Amygdala (tissue), 56 donors: ENCODE measurements at regions not wholly inside any gene's neighbourhood (a gene's known extent, or its start where the extent isn't known, plus 50 kb on each side); places are given as distances from the start of the nearest gene placed in this dataset.
"Not testable (repeated sequence)": the region's sequence is repeated elsewhere in the genome, so short reads cannot be mapped to it uniquely, and the experiment has no call there.

Source experiments
- DNase-seq, 56 donors: peaks; one replicate each; lab custom pipeline; 2025; lab: John Stamatoyannopoulos, UW

DNA sequence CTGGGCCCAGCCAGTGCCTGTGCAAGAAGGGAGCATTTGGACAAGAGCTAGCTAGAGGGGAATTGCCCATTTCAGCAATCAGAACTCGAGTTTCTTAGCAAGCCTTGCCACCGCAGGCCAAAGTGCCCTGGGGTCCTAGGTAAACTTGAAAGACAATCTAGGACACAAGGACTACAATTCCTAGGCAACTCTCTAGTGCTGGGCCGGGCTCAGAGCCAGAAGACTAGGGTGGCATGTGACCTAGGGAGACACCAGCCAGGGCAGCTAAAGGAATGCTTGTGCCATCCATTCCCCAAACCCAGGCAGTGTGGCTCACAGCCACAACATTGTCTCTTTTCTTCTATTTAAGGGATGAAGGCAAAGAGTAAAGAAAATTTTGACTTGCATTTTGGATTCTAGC, 205.0 kb downstream of the BMP4 start:
- DNase-seq = peak in 1 of 56 donors; percentile 1

DNA sequence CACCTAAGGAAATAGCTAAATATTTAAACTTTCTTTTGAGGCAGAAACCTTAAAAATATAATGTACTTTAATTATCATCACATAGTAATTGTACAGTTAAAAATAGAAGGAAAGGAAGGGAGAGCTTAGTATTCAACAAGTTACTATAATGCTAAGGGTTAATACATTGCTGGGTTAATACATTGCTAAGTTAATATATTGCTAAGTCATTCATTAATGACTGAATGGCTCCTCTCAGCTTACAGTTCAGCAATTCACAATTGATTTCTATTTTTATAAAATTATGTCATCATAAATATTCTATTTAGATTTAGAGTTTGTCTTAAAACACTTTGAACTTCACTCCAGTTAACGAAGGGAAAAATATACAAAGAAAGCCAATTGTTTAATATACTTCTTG, 207.9 kb downstream of the BMP4 start:
- DNase-seq = no peak

DNA sequence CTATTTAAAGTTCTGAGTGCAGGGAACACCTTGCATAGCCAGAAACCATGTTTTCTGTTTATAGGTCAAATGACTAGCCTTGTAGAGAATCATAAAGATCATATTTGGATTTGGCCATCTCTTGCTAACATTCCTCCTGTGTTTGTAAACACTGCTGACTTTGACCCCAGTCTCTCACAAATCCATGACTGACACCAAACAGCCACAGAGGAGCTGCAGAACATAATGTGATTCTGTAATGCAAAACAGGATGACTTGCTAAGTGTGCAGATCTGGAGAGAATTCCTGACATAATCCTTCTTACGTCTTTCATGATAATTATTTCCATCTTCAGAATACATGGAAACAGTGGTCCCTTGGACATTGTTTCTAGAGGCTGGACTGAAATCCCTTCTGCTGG, 211.8 kb downstream of the BMP4 start:
- DNase-seq = no peak

DNA sequence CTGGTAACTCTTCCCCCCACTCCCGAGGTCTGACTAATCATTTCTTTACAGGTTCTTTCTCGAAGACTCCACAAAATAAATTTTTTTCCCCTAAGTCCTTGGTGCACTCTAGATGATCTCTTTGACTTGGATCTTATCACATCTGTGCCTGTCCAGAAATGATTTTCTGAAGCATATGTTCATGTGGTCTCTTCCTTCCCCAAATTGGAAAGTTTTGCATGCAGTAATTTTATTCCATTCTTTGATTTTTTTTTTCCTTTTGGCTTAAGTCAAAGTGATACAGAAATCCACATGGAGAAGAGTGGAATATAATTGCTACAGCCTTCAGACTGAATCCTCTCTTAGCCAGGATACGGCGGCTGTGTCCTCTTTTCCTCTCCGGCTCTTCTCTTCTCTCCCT, 213.3 kb downstream of the BMP4 start:
- no peak for DNase-seq

DNA sequence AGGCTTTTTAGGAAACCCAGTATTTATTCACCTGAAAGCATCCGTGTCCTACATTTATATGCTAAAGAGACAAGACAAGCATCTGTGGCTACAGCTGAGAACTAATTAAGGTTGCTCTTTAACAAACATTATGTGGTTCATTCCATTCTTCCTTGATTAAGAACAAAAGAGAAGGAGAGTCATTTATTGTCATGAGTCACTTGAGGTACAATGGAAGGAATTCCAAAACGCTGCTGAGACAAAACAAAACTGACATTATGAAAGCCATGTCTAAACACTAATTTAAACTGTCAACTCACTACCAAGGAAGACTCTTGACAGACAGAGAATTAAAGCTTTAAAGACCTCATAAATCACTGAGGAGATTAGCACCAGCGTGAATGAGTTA, 214.4 kb downstream of the BMP4 start:
- no peak for DNase-seq

- no peak for DNase-seq
Measured at GRCh38 chr14:53741479-53742232, 215.0 kb downstream of the BMP4 start.

DNA sequence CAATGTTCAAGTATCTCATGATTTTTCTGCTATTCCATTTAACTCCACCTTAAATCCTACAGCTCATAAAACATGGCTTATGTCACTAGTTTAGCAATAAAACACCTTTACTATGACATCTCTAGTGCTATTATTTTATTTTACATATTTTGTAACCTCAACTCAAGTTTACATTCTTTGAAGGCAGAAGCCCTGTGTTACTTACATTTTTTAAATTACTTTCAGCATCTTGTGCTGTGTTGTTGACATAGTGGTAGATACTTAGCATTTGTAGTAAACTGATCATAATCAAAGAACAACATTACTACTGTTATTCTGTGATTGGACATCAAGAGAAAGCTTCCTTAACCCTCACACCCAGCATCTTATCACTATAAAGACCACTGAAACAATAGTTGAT, 216.1 kb downstream of the BMP4 start:
- no peak for DNase-seq

DNA sequence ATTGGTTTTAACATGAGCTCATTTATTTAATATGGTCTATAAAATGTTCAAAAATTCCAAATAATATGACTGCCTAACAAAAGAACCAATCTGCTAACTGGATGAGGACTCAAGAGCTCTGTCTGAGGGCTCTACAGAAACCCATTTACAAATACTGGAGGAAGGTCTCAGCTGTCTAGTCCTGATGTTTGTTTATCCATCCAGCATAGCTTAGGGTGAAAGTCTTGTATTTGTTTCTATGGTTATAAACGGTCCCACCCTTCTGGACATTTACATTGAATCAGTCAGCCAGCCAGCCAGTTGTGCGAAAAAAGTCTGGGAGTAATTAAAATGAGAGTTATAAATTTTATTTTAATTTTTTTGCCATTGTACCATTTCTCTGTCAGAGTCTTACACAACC, 220.7 kb downstream of the BMP4 start:
- DNase-seq = no peak

DNA sequence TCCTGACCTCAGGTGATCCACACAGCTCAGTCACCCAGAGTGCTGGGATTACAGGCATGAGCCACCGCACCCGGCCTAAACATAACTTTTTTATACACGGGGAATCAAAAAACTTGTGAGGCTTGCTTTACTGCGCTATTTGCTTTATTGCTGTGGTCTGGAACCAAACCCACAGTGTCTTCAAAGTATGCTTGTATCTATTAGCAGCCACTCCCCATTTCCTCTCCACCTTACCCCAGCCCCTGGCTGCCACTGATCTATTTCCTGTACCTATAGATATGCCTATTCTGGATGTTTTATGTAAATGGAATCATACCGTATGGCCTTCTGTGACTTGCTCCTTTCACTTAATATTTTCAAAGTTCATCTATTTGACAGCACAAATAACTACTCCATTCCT, 233.4 kb downstream of the BMP4 start:
- DNase-seq = no peak

- DNase-seq = no peak
Measured at GRCh38 chr14:53719536-53719935, 237.1 kb downstream of the BMP4 start.

- no peak for DNase-seq
Measured at GRCh38 chr14:53716578-53716977, 240.0 kb downstream of the BMP4 start.

DNA sequence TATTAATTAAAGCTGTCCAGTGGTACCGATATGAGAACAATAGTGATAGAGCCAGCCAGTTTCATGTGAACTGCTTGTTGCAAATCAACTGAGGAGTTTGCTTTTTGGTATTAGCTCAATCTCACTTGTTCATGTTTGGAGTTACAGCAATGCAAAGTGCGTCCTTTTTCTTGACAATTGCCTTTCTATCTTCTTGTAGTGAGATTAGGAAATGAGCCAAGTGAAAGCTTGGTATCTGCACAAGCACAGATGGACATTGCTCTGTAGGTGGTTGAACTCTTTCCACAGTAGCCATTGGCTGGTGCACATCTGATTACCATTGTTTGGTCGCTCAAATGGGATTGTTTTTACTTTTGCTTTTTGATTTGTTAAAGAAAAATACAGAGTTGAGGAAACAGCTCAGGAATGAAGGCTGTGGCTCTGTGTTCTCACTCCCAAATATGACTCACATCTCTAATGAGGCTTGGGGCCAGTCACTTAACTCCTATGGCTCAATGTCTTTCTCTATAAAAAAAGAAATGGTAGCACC, 241.4 kb downstream of the BMP4 start:
- no peak for DNase-seq

DNA sequence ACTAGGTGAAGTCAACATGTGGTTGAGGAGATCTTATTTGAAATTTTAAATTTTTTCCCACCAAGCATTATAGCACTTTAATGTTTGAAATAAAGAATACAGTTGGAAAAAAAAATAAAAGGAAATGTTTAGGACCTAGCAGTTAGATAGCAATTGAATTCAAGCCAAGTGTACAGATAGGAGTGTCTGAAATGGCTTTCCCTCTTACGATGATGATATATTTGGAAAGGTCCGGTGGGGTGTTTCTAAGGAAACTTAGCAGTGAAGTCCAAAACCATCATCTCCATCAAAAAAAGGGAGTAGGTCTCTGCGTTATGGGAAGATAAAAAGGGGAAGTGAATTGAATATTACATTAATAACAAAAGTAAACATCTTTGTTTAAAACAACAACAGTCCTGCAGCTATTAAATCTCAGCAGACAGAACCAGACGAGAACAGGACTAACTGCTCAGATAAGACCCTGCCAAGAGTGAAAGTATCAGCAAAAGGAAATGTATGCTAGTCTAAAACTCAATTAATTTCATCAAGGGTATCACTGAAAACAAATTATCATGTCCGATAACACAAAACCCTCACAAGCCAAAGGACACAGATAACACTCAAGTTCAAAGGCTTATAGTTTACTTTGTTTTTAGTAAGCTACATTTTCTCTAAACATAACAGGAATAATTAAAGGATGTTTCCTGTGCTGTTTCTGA, 242.0 kb downstream of the BMP4 start:
- DNase-seq = no peak

- DNase-seq = not testable (repeated sequence)
Measured at GRCh38 chr14:53712901-53713300, 243.7 kb downstream of the BMP4 start.

- no peak for DNase-seq
Measured at GRCh38 chr14:53711205-53711604, 245.4 kb downstream of the BMP4 start.

DNA sequence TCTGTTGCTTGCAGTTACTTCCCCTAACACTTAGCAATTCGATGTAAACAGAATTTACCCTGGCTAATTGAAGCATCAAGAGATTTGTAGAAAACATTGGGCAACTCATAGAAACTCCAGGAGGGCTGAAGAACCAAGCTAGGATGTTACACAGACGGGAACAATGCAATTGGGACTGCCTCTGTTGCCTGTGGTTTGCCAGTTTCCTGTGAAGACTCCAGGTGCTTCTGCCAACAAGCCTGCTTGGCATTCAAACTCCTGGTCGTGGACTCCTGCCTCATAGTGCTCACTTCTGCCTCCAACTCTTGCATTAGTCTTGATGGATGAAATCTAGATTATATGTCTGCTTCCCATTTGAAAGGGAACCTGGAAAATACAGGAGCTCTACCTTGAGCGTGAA, 246.0 kb downstream of the BMP4 start:
- DNase-seq = no peak

DNA sequence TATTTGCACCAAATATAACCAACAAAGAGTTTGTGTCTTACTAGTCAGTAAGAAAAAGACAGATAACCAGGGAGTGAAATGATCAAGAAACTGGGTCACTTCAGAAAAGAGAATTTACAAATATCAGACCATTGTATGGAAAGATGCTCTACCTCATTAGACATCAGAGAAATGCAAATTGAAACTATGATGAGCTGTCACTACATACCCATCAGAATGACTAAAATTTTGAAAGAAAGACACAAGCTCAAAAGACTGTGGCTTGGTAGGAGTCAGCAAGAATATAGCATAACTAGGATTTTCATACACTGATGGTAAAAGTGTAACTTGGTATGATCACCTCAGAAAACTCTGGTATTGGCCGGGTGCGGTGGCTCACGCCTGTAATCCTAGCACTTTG, 247.2 kb downstream of the BMP4 start:
- DNase-seq = no peak

GRCh38 chr14:53703457-53703856, 253.2 kb downstream of the BMP4 start:
- DNase-seq = no peak

GRCh38 chr14:53701108-53701875, 255.3 kb downstream of the BMP4 start:
- no peak for DNase-seq

- DNase-seq = no peak
Measured at GRCh38 chr14:53696217-53696965, 260.2 kb downstream of the BMP4 start.
